ENCODE measurements at regions not wholly inside any gene's neighbourhood (a gene's known extent, or its start where the extent isn't known, plus 50 kb on each side); places are given as distances from the start of the nearest gene placed in this dataset.
"Not testable (repeated sequence)": the region's sequence is repeated elsewhere in the genome, so short reads cannot be mapped to it uniquely, and the experiment has no call there.

DNA sequence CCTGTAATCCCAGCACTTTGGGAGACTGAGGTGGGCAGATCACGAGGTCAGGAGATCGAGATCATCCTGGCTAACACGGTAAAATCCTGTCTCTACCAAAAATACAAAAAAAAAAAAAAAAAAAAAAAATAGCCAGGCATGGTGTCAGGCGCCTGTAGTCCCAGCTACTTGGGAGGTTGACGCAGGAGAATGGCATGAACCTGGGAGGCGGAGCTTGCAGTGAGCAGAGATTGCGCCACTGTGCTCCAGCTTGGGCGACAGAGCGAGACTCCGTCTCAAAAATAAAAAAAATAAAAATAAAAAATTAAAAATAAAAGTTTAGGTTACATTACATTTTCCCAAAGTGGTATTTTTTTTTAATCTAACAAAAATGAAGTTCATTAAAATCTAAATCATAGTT lies 218.1 kb upstream of the TMEFF2 start:
- H2AFZ ChIP-seq (ENCODE audit: low read depth, low read length, poor library complexity, severe bottlenecking); H3K9me2 ChIP-seq (ENCODE audit: insufficient read depth); H3K9me3 ChIP-seq (ENCODE audit: control insufficient read depth in 1 of 2, insufficient read depth in 1 of 2, low read depth in 1 of 2, low read length in 2 of 2); ATAC-seq; H4K20me1 ChIP-seq (ENCODE audit: insufficient read depth); intact Hi-C loops (cut with micrococcal nuclease); DNase-seq (ENCODE audit: low read depth, low spot score); H3K27me3 ChIP-seq (ENCODE audit: insufficient read depth, low read length); H3K4me2 ChIP-seq (ENCODE audit: low read length); CTCF ChIA-PET; H3K9ac ChIP-seq (ENCODE audit: low read length); BruUV-seq (replicated peaks); H3K36me3 ChIP-seq (ENCODE audit: control insufficient read depth in 1 of 2, insufficient read depth in 2 of 2, low read length in 2 of 2); H3K27ac ChIP-seq (ENCODE audit: low read depth, low read length); H3K4me1 ChIP-seq (ENCODE audit: control insufficient read depth in 1 of 2, insufficient read depth in 2 of 2, low read length in 2 of 2); H3K79me2 ChIP-seq (ENCODE audit: insufficient read depth, low read length); H3K4me3 ChIP-seq (replicated peaks in 1 of 2; ENCODE audit: low read depth in 1 of 2, low read length in 2 of 2); RAD21 ChIA-PET (ENCODE audit: low non-redundant PET in 1 of 2, low total read pairs in 2 of 2, uncharacterized antibody in 2 of 2, unreplicated experiment in 2 of 2): not testable (repeated sequence)
- POLR2A ChIA-PET = interaction anchor here (0.7 kb wide), 1 partner anchor 24 kb away, joined by 4 read pairs; no protein-coding TSS in a partner anchor

GRCh38 chr2:192412394-192412793 lies 217.7 kb upstream of the TMEFF2 start:
- no peak for ATAC-seq
- no TSS peak for BruUV-seq (replicated peaks)
- ChIA-PET CTCF (no interaction called here), POLR2A (interaction anchor here (0.7 kb wide), 1 partner anchor 25 kb away, joined by 4 read pairs; no protein-coding TSS in a partner anchor), RAD21 (ENCODE audit: low non-redundant PET in 1 of 2, low total read pairs in 2 of 2, uncharacterized antibody in 2 of 2, unreplicated experiment in 2 of 2) (no interaction called here)
- no peak for DNase-seq (ENCODE audit: low read depth, low spot score)
- H3K4me1 ChIP-seq (ENCODE audit: control insufficient read depth in 1 of 2, insufficient read depth in 2 of 2, low read length in 2 of 2) = no peaks in the 10 kb centered on the region
- no peak overlapping the region for H3K27ac ChIP-seq (ENCODE audit: low read depth, low read length)
- intact Hi-C loops (cut with micrococcal nuclease) = no loop called here
- H2AFZ ChIP-seq (ENCODE audit: low read depth, low read length, poor library complexity, severe bottlenecking) = no peak overlapping the region
- no peaks in the 10 kb centered on the region for H3K9me2 ChIP-seq (ENCODE audit: insufficient read depth)
- no peaks in the 10 kb centered on the region for H3K27me3 ChIP-seq (ENCODE audit: insufficient read depth, low read length)
- H3K4me3 ChIP-seq (replicated peaks in 1 of 2; ENCODE audit: low read depth in 1 of 2, low read length in 2 of 2) = no peak overlapping the region
- no peaks in the 10 kb centered on the region for H3K79me2 ChIP-seq (ENCODE audit: insufficient read depth, low read length)
- TF ChIP-seq EZH2phosphoT487 (IDR thresholded peaks at IDR 0.05; ENCODE audit: borderline replicate concordance) (no peak), YY1 (IDR thresholded peaks at IDR 0.05; ENCODE audit: extremely low read depth, insufficient replicate concordance, low read depth, low read length) (no peak), SRF (IDR thresholded peaks at IDR 0.05; ENCODE audit: low read depth) (no peak), POLR2AphosphoS5 (IDR thresholded peaks at IDR 0.05; ENCODE audit: low read depth, low read length) (no peak), MAX (IDR thresholded peaks at IDR 0.05) (no peak), RAD21 (IDR thresholded peaks at IDR 0.05; ENCODE audit: low read depth) (no peak), ZFX (IDR thresholded peaks at IDR 0.05) (no peak), SP1 (IDR thresholded peaks at IDR 0.05; ENCODE audit: low read depth) (no peak), EZH2 (IDR thresholded peaks at IDR 0.05) (no peak), JUND (IDR thresholded peaks at IDR 0.05) (no peak), ATF3 (IDR thresholded peaks at IDR 0.05) (no peak), FOSL1 (IDR thresholded peaks at IDR 0.05; ENCODE audit: low read depth) (no peak), SIN3A (IDR thresholded peaks at IDR 0.05; ENCODE audit: low read depth) (no peak), CBX3 (IDR thresholded peaks at IDR 0.05; ENCODE audit: low read depth) (no peak), POLR2A (IDR thresholded peaks at IDR 0.05; ENCODE audit: borderline replicate concordance, extremely low read depth, insufficient read depth, insufficient read length) (no peak)
- TF ChIP-seq, protein P1, sequence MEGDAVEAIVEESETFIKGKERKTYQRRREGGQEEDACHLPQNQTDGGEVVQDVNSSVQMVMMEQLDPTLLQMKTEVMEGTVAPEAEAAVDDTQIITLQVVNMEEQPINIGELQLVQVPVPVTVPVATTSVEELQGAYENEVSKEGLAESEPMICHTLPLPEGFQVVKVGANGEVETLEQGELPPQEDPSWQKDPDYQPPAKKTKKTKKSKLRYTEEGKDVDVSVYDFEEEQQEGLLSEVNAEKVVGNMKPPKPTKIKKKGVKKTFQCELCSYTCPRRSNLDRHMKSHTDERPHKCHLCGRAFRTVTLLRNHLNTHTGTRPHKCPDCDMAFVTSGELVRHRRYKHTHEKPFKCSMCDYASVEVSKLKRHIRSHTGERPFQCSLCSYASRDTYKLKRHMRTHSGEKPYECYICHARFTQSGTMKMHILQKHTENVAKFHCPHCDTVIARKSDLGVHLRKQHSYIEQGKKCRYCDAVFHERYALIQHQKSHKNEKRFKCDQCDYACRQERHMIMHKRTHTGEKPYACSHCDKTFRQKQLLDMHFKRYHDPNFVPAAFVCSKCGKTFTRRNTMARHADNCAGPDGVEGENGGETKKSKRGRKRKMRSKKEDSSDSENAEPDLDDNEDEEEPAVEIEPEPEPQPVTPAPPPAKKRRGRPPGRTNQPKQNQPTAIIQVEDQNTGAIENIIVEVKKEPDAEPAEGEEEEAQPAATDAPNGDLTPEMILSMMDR (IDR thresholded peaks at IDR 0.05 in 2 of 3, conservative IDR thresholded peaks at IDR 0.05 in 1 of 3; ENCODE audit: borderline replicate concordance in 1 of 3, insufficient read depth in 1 of 3, low read depth in 2 of 3, low read length in 2 of 3) = no peak
- TF ChIP-seq, protein P2, sequence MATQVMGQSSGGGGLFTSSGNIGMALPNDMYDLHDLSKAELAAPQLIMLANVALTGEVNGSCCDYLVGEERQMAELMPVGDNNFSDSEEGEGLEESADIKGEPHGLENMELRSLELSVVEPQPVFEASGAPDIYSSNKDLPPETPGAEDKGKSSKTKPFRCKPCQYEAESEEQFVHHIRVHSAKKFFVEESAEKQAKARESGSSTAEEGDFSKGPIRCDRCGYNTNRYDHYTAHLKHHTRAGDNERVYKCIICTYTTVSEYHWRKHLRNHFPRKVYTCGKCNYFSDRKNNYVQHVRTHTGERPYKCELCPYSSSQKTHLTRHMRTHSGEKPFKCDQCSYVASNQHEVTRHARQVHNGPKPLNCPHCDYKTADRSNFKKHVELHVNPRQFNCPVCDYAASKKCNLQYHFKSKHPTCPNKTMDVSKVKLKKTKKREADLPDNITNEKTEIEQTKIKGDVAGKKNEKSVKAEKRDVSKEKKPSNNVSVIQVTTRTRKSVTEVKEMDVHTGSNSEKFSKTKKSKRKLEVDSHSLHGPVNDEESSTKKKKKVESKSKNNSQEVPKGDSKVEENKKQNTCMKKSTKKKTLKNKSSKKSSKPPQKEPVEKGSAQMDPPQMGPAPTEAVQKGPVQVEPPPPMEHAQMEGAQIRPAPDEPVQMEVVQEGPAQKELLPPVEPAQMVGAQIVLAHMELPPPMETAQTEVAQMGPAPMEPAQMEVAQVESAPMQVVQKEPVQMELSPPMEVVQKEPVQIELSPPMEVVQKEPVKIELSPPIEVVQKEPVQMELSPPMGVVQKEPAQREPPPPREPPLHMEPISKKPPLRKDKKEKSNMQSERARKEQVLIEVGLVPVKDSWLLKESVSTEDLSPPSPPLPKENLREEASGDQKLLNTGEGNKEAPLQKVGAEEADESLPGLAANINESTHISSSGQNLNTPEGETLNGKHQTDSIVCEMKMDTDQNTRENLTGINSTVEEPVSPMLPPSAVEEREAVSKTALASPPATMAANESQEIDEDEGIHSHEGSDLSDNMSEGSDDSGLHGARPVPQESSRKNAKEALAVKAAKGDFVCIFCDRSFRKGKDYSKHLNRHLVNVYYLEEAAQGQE (IDR thresholded peaks at IDR 0.05; ENCODE audit: low read depth) = no peak
- no peak overlapping the region for H3K4me2 ChIP-seq (ENCODE audit: low read length)
- no peaks in the 10 kb centered on the region for H3K36me3 ChIP-seq (ENCODE audit: control insufficient read depth in 1 of 2, insufficient read depth in 2 of 2, low read length in 2 of 2)
- no peak overlapping the region for H3K9ac ChIP-seq (ENCODE audit: low read length)
- no peaks in the 10 kb centered on the region for H4K20me1 ChIP-seq (ENCODE audit: insufficient read depth)
- no peaks in the 10 kb centered on the region for H3K9me3 ChIP-seq (ENCODE audit: control insufficient read depth in 1 of 2, insufficient read depth in 1 of 2, low read depth in 1 of 2, low read length in 2 of 2)

Measured in HCT116 (cell line).